Endothelial cell of umbilical vein (primary cell): ENCODE measurements at regions not wholly inside any gene's neighbourhood (a gene's known extent, or its start where the extent isn't known, plus 50 kb on each side); places are given as distances from the start of the nearest gene placed in this dataset.
A peak's percentile ranks its signal among the peaks of the same experiment; 100 is the strongest.

Experiments
- BruUV-seq: library from RNA; stranded (reverse); fragments of 400-500 nt; replicated peaks from 2 replicates; lab custom pipeline; 2021; lab: Mats Ljungman, UMichigan
- CTCF ChIA-PET: fragments of 300-600, 350-600 bp; sonication (Branson Sonifier 250); formaldehyde crosslinking; loops from one replicate; lab custom pipeline; 2021; ENCODE audit warnings: antibody characterized with exemption, inconsistent platforms; lab: Charles Lee
- POLR2A ChIA-PET: fragments of 300-600, 350-600 bp; sonication (Branson Sonifier 250); formaldehyde crosslinking; loops from one replicate; lab custom pipeline; 2021; ENCODE audit warnings: antibody characterized with exemption, inconsistent platforms; lab: Charles Lee
- DNase-seq: peaks from one replicate; pipeline ENCODE4 v3.0.0-alpha.2; 2011; ENCODE audit warnings: low read depth, low spot score
- FAIRE-seq: peaks from 2 replicates; lab custom pipeline; 2011; peaks lifted over from hg19 to GRCh38; lab: Jason Lieb, UNC
- H2AFZ ChIP-seq: 2 replicates; pipeline ENCODE4 v1.6.0; 2012; ENCODE audit warnings: low read depth, low read length, control low read depth, inconsistent platforms
- H3K27ac ChIP-seq: 2 replicates; pipeline ENCODE4 v1.5.1; 2011; ENCODE audit warnings: low read depth, mild to moderate bottlenecking, control low read depth, low read length, moderate library complexity; ENCODE audit not compliant: insufficient read depth
- H3K27me3 ChIP-seq, 2 experiments: 2 replicates each; pipeline versions ENCODE4 v1.6.0 to v1.6.1; 2011; ENCODE audit warnings: low read length in 2 of 2, mixed read lengths in 1 of 2; ENCODE audit not compliant: control insufficient read depth in 2 of 2, insufficient read depth in 2 of 2
- H3K36me3 ChIP-seq, 2 experiments: 2 replicates in 1 of 2; 3 replicates in 1 of 2; pipeline ENCODE4 v1.5.1; 2011; ENCODE audit warnings: low read length in 2 of 2, mild to moderate bottlenecking in 1 of 2, moderate library complexity in 1 of 2; ENCODE audit not compliant: control insufficient read depth in 2 of 2, insufficient read depth in 2 of 2; ENCODE audit errors: extremely low read depth in 1 of 2
- H3K4me1 ChIP-seq: 3 replicates; pipeline ENCODE4 v1.5.1; 2011; ENCODE audit warnings: mild to moderate bottlenecking, low read length; ENCODE audit not compliant: control insufficient read depth, insufficient read depth; ENCODE audit errors: extremely low read depth
- H3K4me2 ChIP-seq: 2 replicates; pipeline ENCODE4 v1.6.1; 2011; ENCODE audit warnings: low read length, control low read depth, mixed read lengths; ENCODE audit not compliant: insufficient read depth
- H3K4me3 ChIP-seq, 3 experiments: fragments of 200-600 bp in 1 of 3; sonication (generic), shearing (Covaris generic) in 1 of 3; replicated peaks in 1 of 3; 2 replicates each; pipeline ENCODE4 v1.5.1; 2011 to 2016; ENCODE audit warnings: control low read depth in 3 of 3, low read length in 3 of 3, mild to moderate bottlenecking in 2 of 3, inconsistent platforms in 1 of 3, low read depth in 1 of 3, moderate library complexity in 1 of 3; ENCODE audit not compliant: insufficient read depth in 1 of 3
- H3K79me2 ChIP-seq: 2 replicates; pipeline ENCODE4 v1.6.0; 2012; ENCODE audit warnings: low read length, inconsistent platforms; ENCODE audit not compliant: control insufficient read depth, insufficient read depth
- H3K9ac ChIP-seq: replicated peaks from 2 replicates; pipeline ENCODE3; 2011; ENCODE audit warnings: low read length, control low read depth; ENCODE audit not compliant: insufficient read depth; ENCODE audit errors: extremely low read depth
- H3K9me1 ChIP-seq: replicated peaks from 3 replicates; pipeline ENCODE4 v1.6.0; 2011; ENCODE audit warnings: mild to moderate bottlenecking, low read length; ENCODE audit not compliant: control insufficient read depth, insufficient read depth; ENCODE audit errors: extremely low read depth
- H3K9me3 ChIP-seq: replicated peaks from 2 replicates; pipeline ENCODE4 v1.5.1; 2012; ENCODE audit warnings: low read length, inconsistent platforms; ENCODE audit not compliant: control insufficient read depth, insufficient read depth
- H4K20me1 ChIP-seq: replicated peaks from 2 replicates; pipeline ENCODE3; 2011; ENCODE audit warnings: mild to moderate bottlenecking, low read length; ENCODE audit not compliant: control insufficient read depth, insufficient read depth; ENCODE audit errors: extremely low read depth
- CTCF ChIP-seq, 2 donors: IDR thresholded peaks; 1 replicate in 1 of 2; 2 replicates in 1 of 2; pipeline ENCODE4 v1.5.1; 2011; ENCODE audit warnings: low read length in 2 of 2, mild to moderate bottlenecking in 2 of 2, moderate library complexity in 2 of 2, control low read depth in 1 of 2, inconsistent platforms in 1 of 2, low read depth in 1 of 2; ENCODE audit not compliant: insufficient read depth in 1 of 2; ENCODE audit errors: extremely low read depth in 1 of 2
- EZH2 ChIP-seq: IDR thresholded peaks from 2 replicates; pipeline ENCODE4 v1.6.1; 2012; ENCODE audit warnings: borderline replicate concordance, low read depth, mild to moderate bottlenecking, moderate library complexity, low read length, inconsistent platforms; ENCODE audit not compliant: severe bottlenecking
- FOS ChIP-seq: IDR thresholded peaks from 2 replicates; pipeline ENCODE4 v1.6.1; 2011; ENCODE audit warnings: mild to moderate bottlenecking, low read length, moderate library complexity, borderline replicate concordance; ENCODE audit not compliant: insufficient read depth
- GATA2 ChIP-seq: IDR thresholded peaks from 2 replicates; pipeline ENCODE4 v1.7.0; 2011; ENCODE audit warnings: low read depth, mild to moderate bottlenecking, moderate library complexity, mixed read lengths, low read length; ENCODE audit not compliant: insufficient read length, insufficient read depth
- JUN ChIP-seq: IDR thresholded peaks from 2 replicates; pipeline ENCODE4 v1.6.1; 2011; ENCODE audit warnings: borderline replicate concordance, low read depth; ENCODE audit not compliant: insufficient read length, insufficient read depth
- MAX ChIP-seq: IDR thresholded peaks from 2 replicates; pipeline ENCODE4 v1.6.1; 2011; ENCODE audit not compliant: insufficient read depth, insufficient read length
- MYC ChIP-seq: IDR thresholded peaks from one replicate; pipeline ENCODE4 v1.6.1; 2011; ENCODE audit warnings: mild to moderate bottlenecking, low read depth, low read length
- POLR2A ChIP-seq: IDR thresholded peaks from 2 replicates; pipeline ENCODE4 v1.6.1; 2012; ENCODE audit warnings: low read depth, mild to moderate bottlenecking, control low read depth, low read length
- POLR2AphosphoS5 ChIP-seq: IDR thresholded peaks from 2 replicates; pipeline ENCODE4 v1.6.1; 2012; ENCODE audit warnings: low read depth, mild to moderate bottlenecking, control low read depth, low read length, moderate library complexity; ENCODE audit not compliant: insufficient read depth
- dilution Hi-C: fragments of 300-500 bp; cut with MboI; formaldehyde crosslinking; loops from one replicate; pipeline ENCODE4 v1.15.0; 2019; ENCODE audit warnings: low sequenced_read_pairs; ENCODE audit not compliant: extremely low pct_ligation_motif_present
- intact Hi-C: fragments of 100-400 bp; cut with micrococcal nuclease; formaldehyde crosslinking; loops from one replicate; pipeline ENCODE4 v1.10.0; 2022

GRCh38 chr20:19890445-19891051 is 126.6 kb upstream of the NAA20 start:
- ChIA-PET POLR2A (interaction anchor here (1.2 kb wide), 1 partner anchor 104 kb away, joined by 5 read pairs; no protein-coding TSS in a partner anchor), CTCF (interaction anchor here (1.0 to 8.4 kb wide), 8 partner anchors 12 to 198 kb away, joined by 3 to 98 read pairs (median 4); no protein-coding TSS in a partner anchor)
- Histone ChIP-seq H3K4me1 (peaks cover 37% of the 10 kb centered on the region), H3K4me2 (peak overlapping the region; percentile 90), H3K9me3 (no peaks in the 10 kb centered on the region), H3K27ac (peak overlapping the region; percentile 91), H3K4me3 (peak overlapping the region in 2 of 3 experiments; percentile 63 to 98), H3K79me2 (peaks cover 66% of the 10 kb centered on the region), H3K9ac (peak overlapping the region; percentile 100), H2AFZ (no peak overlapping the region), H3K27me3 (no peaks in the 10 kb centered on the region), H4K20me1 (no peaks in the 10 kb centered on the region), H3K36me3 (peaks cover 16 to 17% of the 10 kb centered on the region in 2 experiments), H3K9me1 (no peaks in the 10 kb centered on the region)
- peak; percentile 12 for FAIRE-seq
- DNase-seq, result no peak
- intact Hi-C loops (no loop called here), dilution Hi-C loops (no loop called here)
- TF ChIP-seq MYC (no peak), POLR2AphosphoS5 (no peak), CTCF (IDR thresholded peaks at IDR 0.05; ENCODE audit: extremely low read depth in 1 of 2, insufficient read depth in 1 of 2, low read depth in 1 of 2, low read length in 2 of 2) (no peak), GATA2 (no peak), POLR2A (no peak), MAX (no peak), EZH2 (no peak), JUN (no peak), FOS (no peak)
- BruUV-seq, result no TSS peak
